Tibial nerve (tissue), 4 donors: ENCODE measurements at regions not wholly inside any gene's neighbourhood (a gene's known extent, or its start where the extent isn't known, plus 50 kb on each side); places are given as distances from the start of the nearest gene placed in this dataset.

Source experiments
- CTCF ChIP-seq, 5 experiments: fragments of 200-600 bp in 3 of 5; fragments of 450-650 bp in 2 of 5; sonication (generic) in 3 of 5; IDR thresholded peaks; one replicate each; pipeline ENCODE4 v1.5.1; 2016 to 2019; ENCODE audit warnings: antibody characterized with exemption in 5 of 5, mild to moderate bottlenecking in 3 of 5, moderate library complexity in 2 of 5
- EP300 ChIP-seq, 2 donors: sonication (generic); formaldehyde crosslinking; IDR thresholded peaks; one replicate each; pipeline ENCODE4 v1.6.1; 2017; ENCODE audit warnings: antibody characterized with exemption in 2 of 2, mild to moderate bottlenecking in 1 of 2

- no peak for TF ChIP-seq CTCF (IDR thresholded peaks at IDR 0.05)
- no peak for TF ChIP-seq EP300 (IDR thresholded peaks at IDR 0.05)
Observed at GRCh38 chr10:10417671-10418070, 600.0 kb upstream of the CELF2 start.
